Prostate gland (tissue), 2 donors: ENCODE measurements at regions not wholly inside any gene's neighbourhood (a gene's known extent, or its start where the extent isn't known, plus 50 kb on each side); places are given as distances from the start of the nearest gene placed in this dataset.

Experiments
- DNase-seq: peaks from one replicate; pipeline ENCODE4 v3.0.0-alpha.2; 2019; ENCODE audit warnings: low spot score
- H3K27ac ChIP-seq, 2 donors: fragments of 200-600 bp; sonication (generic); 2 replicates each; pipeline ENCODE4 v1.5.1; 2017 to 2019
- H3K27me3 ChIP-seq: fragments of 200-600 bp; sonication (generic); replicated peaks from 2 replicates; pipeline ENCODE4 v1.5.1; 2019; ENCODE audit not compliant: insufficient read depth
- H3K36me3 ChIP-seq, 2 donors: fragments of 200-600 bp; sonication (generic); 1 replicate in 1 of 2; 2 replicates in 1 of 2; pipeline versions ENCODE4 v1.5.1 to v1.8.1; 2017 to 2019
- H3K4me1 ChIP-seq: fragments of 200-600 bp; sonication (generic); replicated peaks from 2 replicates; pipeline ENCODE4 v1.5.1; 2019
- H3K4me3 ChIP-seq, 2 donors: fragments of 200-600 bp; sonication (generic); 2 replicates each; pipeline ENCODE4 v1.5.1; 2017 to 2019
- H3K9me3 ChIP-seq: fragments of 200-600 bp; sonication (generic); 2 replicates; pipeline ENCODE4 v1.5.1; 2017
- CTCF ChIP-seq, 4 experiments: fragments of 200-600 bp in 2 of 4; fragments of 450-650 bp in 2 of 4; sonication (generic) in 2 of 4; IDR thresholded peaks; 1 replicate in 3 of 4; 2 replicates in 1 of 4; pipeline ENCODE4 v1.5.1; 2016 to 2019; ENCODE audit warnings: antibody characterized with exemption in 4 of 4, mild to moderate bottlenecking in 2 of 4, moderate library complexity in 2 of 4
- POLR2A ChIP-seq: fragments of 450-650 bp; IDR thresholded peaks from one replicate; pipeline ENCODE4 v1.6.1; 2016; ENCODE audit warnings: antibody characterized with exemption, mild to moderate bottlenecking
- POLR2AphosphoS5 ChIP-seq: sonication (generic); formaldehyde crosslinking; IDR thresholded peaks from one replicate; pipeline ENCODE4 v1.6.1; 2017; ENCODE audit warnings: antibody characterized with exemption
- WGBS: methylation state at CpG from one replicate; pipeline ENCODE4 v1.1.5; 2018; 5-methylcytosine and 5-hydroxymethylcytosine counted together
- intact Hi-C: fragments of 100-400 bp; cut with DNase I; formaldehyde crosslinking; loops from one replicate; pipeline ENCODE4 v1.14.2; 2022

- DNase-seq: no peak
- no peak for TF ChIP-seq POLR2AphosphoS5
- intact Hi-C loops: no loop called here
- H3K36me3 ChIP-seq: no peaks in the 10 kb centered on the region
- H3K4me3 ChIP-seq: no peak overlapping the region
- H3K27ac ChIP-seq: no peak overlapping the region
- no peaks in the 10 kb centered on the region for H3K9me3 ChIP-seq
- no peaks in the 10 kb centered on the region for H3K27me3 ChIP-seq
- H3K4me1 ChIP-seq: no peaks in the 10 kb centered on the region
Observed at GRCh38 chr18:73746101-73746500, 401.5 kb downstream of the FBXO15 start.

GRCh38 chr18:73742957-73743356, 404.7 kb downstream of the FBXO15 start:
- H3K27me3 ChIP-seq: no peaks in the 10 kb centered on the region
- no peaks in the 10 kb centered on the region for H3K4me1 ChIP-seq
- WGBS: 55% methylated on average over 2 of the region's 2 CpGs
- TF ChIP-seq POLR2AphosphoS5 (no peak), POLR2A (no peak), CTCF (IDR thresholded peaks at IDR 0.05) (no peak)
- no peak overlapping the region for H3K27ac ChIP-seq
- no peak overlapping the region for H3K4me3 ChIP-seq
- intact Hi-C loops: no loop called here
- no peaks in the 10 kb centered on the region for H3K36me3 ChIP-seq
- DNase-seq: no peak
- no peaks in the 10 kb centered on the region for H3K9me3 ChIP-seq

- H3K36me3 ChIP-seq: no peaks in the 10 kb centered on the region
- H3K9me3 ChIP-seq: no peaks in the 10 kb centered on the region
- DNase-seq: no peak
- H3K27ac ChIP-seq: no peak overlapping the region
- no peak for TF ChIP-seq POLR2AphosphoS5
- TF ChIP-seq POLR2A: no peak
- TF ChIP-seq CTCF (IDR thresholded peaks at IDR 0.05): no peak
- intact Hi-C loops: no loop called here
- WGBS: 85% methylated on average over 4 of the region's 4 CpGs
- H3K4me1 ChIP-seq: no peaks in the 10 kb centered on the region
- H3K4me3 ChIP-seq: no peak overlapping the region
- no peaks in the 10 kb centered on the region for H3K27me3 ChIP-seq
Observed at GRCh38 chr18:73741946-73742345, 405.7 kb downstream of the FBXO15 start.

- TF ChIP-seq POLR2A (no peak), CTCF (IDR thresholded peaks at IDR 0.05) (no peak), POLR2AphosphoS5 (no peak)
- Histone ChIP-seq H3K4me1 (no peaks in the 10 kb centered on the region), H3K27ac (no peak overlapping the region), H3K9me3 (no peaks in the 10 kb centered on the region), H3K4me3 (no peak overlapping the region), H3K27me3 (no peaks in the 10 kb centered on the region), H3K36me3 (no peaks in the 10 kb centered on the region)
- intact Hi-C loops: no loop called here
- WGBS: 84% methylated on average over 3 of the region's 3 CpGs
- DNase-seq: no peak
Observed at GRCh38 chr18:73739098-73739497, 408.5 kb downstream of the FBXO15 start.

- Histone ChIP-seq H3K4me1 (no peaks in the 10 kb centered on the region), H3K36me3 (no peaks in the 10 kb centered on the region), H3K4me3 (no peak overlapping the region), H3K9me3 (no peaks in the 10 kb centered on the region), H3K27me3 (no peaks in the 10 kb centered on the region), H3K27ac (no peak overlapping the region)
- no peak for DNase-seq
- no peak for TF ChIP-seq POLR2AphosphoS5
- no peak for TF ChIP-seq CTCF (IDR thresholded peaks at IDR 0.05)
- no peak for TF ChIP-seq POLR2A
- intact Hi-C loops: no loop called here
Observed at GRCh38 chr18:73737990-73738389, 409.6 kb downstream of the FBXO15 start.
